ENCODE measurements at regions not wholly inside any gene's neighbourhood (a gene's known extent, or its start where the extent isn't known, plus 50 kb on each side); places are given as distances from the start of the nearest gene placed in this dataset.

DNA sequence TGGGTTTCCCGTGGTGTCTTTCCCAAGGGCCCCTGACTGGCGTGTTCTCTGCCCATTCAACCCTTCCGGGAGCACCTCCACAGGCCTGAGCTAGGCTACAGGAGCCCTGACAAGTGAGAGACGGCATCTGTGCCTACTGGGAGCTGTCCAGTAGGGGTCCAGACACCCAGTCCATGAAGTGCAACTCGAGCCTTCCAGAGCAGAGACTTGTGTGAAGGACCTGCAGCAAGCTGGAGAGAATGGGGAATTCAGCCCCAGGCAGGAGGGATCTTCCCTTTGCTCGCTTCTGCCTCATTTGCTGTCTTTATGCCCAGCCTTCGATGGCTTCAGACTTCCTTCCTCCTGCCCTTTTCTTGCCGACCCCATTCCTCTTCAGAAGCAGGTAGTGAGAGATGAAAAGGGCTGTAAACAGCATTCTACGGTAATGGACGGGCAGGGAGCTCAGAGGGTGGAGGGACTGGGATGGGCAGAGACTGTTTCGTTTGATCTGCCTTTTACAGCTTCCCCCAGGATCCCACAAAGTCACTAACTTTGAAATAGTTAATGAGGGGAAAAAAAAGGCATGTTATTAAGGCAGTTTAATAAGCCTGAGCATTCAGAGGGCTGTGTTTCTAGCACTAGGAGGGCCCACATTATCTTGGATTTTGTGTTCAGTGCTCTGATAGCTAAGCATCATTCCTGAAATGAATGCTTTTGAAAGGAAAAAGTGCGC, 327.6 kb downstream of the FGF9 start:
- Histone ChIP-seq H3K4me3 (ENCODE audit: low read length, poor library complexity, severe bottlenecking) (peak overlapping the region; percentile 39), H3K4me1 (ENCODE audit: insufficient read depth, low read length, poor library complexity, severe bottlenecking) (peaks cover 33% of the 10 kb centered on the region), H3K79me2 (ENCODE audit: insufficient read depth, low read length) (no peaks in the 10 kb centered on the region), H4K20me1 (ENCODE audit: insufficient read depth, low read length, poor library complexity, severe bottlenecking) (no peaks in the 10 kb centered on the region), H3K9ac (ENCODE audit: low read depth, low read length, poor library complexity, severe bottlenecking) (peak overlapping the region; percentile 29), H3K36me3 (ENCODE audit: insufficient read depth, low read length) (no peaks in the 10 kb centered on the region), H2AFZ (ENCODE audit: low read length) (no peak overlapping the region), H3K27me3 (ENCODE audit: insufficient read depth, low read length, poor library complexity, severe bottlenecking) (no peaks in the 10 kb centered on the region), H3K4me2 (ENCODE audit: low read depth, low read length, poor library complexity, severe bottlenecking) (peak overlapping the region; percentile 63), H3K9me2 (replicated peaks; ENCODE audit: low read depth, low read length) (no peaks in the 10 kb centered on the region), H3F3A (ENCODE audit: low read depth) (no peaks in the 10 kb centered on the region), H3K9me3 (ENCODE audit: insufficient read depth, low read depth, low read length) (no peaks in the 10 kb centered on the region)
- TF ChIP-seq, protein P1, sequence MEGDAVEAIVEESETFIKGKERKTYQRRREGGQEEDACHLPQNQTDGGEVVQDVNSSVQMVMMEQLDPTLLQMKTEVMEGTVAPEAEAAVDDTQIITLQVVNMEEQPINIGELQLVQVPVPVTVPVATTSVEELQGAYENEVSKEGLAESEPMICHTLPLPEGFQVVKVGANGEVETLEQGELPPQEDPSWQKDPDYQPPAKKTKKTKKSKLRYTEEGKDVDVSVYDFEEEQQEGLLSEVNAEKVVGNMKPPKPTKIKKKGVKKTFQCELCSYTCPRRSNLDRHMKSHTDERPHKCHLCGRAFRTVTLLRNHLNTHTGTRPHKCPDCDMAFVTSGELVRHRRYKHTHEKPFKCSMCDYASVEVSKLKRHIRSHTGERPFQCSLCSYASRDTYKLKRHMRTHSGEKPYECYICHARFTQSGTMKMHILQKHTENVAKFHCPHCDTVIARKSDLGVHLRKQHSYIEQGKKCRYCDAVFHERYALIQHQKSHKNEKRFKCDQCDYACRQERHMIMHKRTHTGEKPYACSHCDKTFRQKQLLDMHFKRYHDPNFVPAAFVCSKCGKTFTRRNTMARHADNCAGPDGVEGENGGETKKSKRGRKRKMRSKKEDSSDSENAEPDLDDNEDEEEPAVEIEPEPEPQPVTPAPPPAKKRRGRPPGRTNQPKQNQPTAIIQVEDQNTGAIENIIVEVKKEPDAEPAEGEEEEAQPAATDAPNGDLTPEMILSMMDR (conservative IDR thresholded peaks at IDR 0.05; ENCODE audit: low read length) = 0 out of 2 replicates have a peak, but pooled peaks have one; percentile 10
- no peak for TF ChIP-seq EZH2phosphoT487 (IDR thresholded peaks at IDR 0.05; ENCODE audit: borderline replicate concordance)

DNA sequence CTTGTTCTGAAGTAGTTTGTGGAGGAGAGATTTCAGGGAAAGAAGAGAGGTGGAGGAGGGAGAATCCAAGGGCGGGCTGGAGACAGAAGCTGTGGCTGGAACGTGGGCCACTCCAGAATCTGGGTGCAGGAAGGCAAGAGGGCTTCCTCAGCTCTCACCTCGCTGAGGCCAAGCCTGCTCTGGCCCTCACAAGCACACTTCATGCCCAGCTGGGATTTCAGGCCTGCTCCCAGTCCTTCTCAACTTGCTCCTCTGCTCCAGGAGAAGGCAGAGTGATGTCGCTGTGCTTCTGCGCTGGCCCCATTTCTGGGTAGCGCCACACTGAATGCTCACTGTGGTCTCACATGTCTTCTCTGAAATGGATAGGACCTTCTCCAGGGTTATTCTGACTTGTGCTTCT, 328.8 kb downstream of the FGF9 start:
- Histone ChIP-seq H3K4me2 (ENCODE audit: low read depth, low read length, poor library complexity, severe bottlenecking) (no peak overlapping the region), H3K9ac (ENCODE audit: low read depth, low read length, poor library complexity, severe bottlenecking) (no peak overlapping the region), H3K4me3 (ENCODE audit: low read length, poor library complexity, severe bottlenecking) (no peak overlapping the region), H3F3A (ENCODE audit: low read depth) (no peaks in the 10 kb centered on the region), H3K27me3 (ENCODE audit: insufficient read depth, low read length, poor library complexity, severe bottlenecking) (no peaks in the 10 kb centered on the region), H4K20me1 (ENCODE audit: insufficient read depth, low read length, poor library complexity, severe bottlenecking) (no peaks in the 10 kb centered on the region), H3K4me1 (ENCODE audit: insufficient read depth, low read length, poor library complexity, severe bottlenecking) (peaks cover 33% of the 10 kb centered on the region), H3K9me2 (replicated peaks; ENCODE audit: low read depth, low read length) (no peaks in the 10 kb centered on the region), H3K36me3 (ENCODE audit: insufficient read depth, low read length) (no peaks in the 10 kb centered on the region), H3K9me3 (ENCODE audit: insufficient read depth, low read depth, low read length) (no peaks in the 10 kb centered on the region), H3K79me2 (ENCODE audit: insufficient read depth, low read length) (no peaks in the 10 kb centered on the region), H2AFZ (ENCODE audit: low read length) (no peak overlapping the region)
- TF ChIP-seq EZH2phosphoT487 (IDR thresholded peaks at IDR 0.05; ENCODE audit: borderline replicate concordance) = no peak

DNA sequence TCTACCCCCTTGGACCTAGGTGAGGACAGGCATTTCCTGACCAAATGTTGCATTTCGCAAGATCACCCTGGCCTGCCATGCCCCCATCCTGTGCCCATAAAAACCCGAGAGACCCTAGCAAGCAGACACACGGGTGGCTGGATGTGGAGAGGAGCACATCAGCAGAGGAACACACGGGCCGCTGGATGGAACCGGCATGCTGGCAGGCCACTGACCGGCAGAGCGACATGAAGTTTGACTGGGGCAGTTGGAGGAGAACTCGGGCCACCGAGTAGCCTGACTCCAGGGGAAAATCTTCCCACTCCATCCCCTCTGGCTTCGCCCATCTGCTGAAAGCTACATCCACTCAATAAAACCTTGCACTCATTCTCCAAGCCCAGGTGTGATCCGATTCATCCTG, 329.3 kb downstream of the FGF9 start:
- Histone ChIP-seq H3K27me3 (ENCODE audit: insufficient read depth, low read length, poor library complexity, severe bottlenecking) (no peaks in the 10 kb centered on the region), H3K9ac (ENCODE audit: low read depth, low read length, poor library complexity, severe bottlenecking) (no peak overlapping the region), H4K20me1 (ENCODE audit: insufficient read depth, low read length, poor library complexity, severe bottlenecking) (no peaks in the 10 kb centered on the region), H3K9me2 (replicated peaks; ENCODE audit: low read depth, low read length) (no peaks in the 10 kb centered on the region), H3F3A (ENCODE audit: low read depth) (no peaks in the 10 kb centered on the region), H3K36me3 (ENCODE audit: insufficient read depth, low read length) (no peaks in the 10 kb centered on the region), H3K9me3 (ENCODE audit: insufficient read depth, low read depth, low read length) (no peaks in the 10 kb centered on the region), H2AFZ (ENCODE audit: low read length) (no peak overlapping the region), H3K4me3 (ENCODE audit: low read length, poor library complexity, severe bottlenecking) (no peak overlapping the region), H3K4me2 (ENCODE audit: low read depth, low read length, poor library complexity, severe bottlenecking) (no peak overlapping the region), H3K4me1 (ENCODE audit: insufficient read depth, low read length, poor library complexity, severe bottlenecking) (peaks cover 33% of the 10 kb centered on the region), H3K79me2 (ENCODE audit: insufficient read depth, low read length) (no peaks in the 10 kb centered on the region)
- TF ChIP-seq EZH2phosphoT487 (IDR thresholded peaks at IDR 0.05; ENCODE audit: borderline replicate concordance) = no peak
- TF ChIP-seq, protein P1 (conservative IDR thresholded peaks at IDR 0.05; ENCODE audit: low read length) = no peak

GRCh38 chr13:22001336-22001735, 330.5 kb downstream of the FGF9 start:
- H3F3A ChIP-seq (ENCODE audit: low read depth) = no peaks in the 10 kb centered on the region

More at GRCh38 chr13:22001336-22001735, 330.5 kb downstream of the FGF9 start:
- H3K4me2 ChIP-seq (ENCODE audit: low read depth, low read length, poor library complexity, severe bottlenecking) = no peak overlapping the region
- H3K4me3 ChIP-seq (ENCODE audit: low read length, poor library complexity, severe bottlenecking) = no peak overlapping the region
- H4K20me1 ChIP-seq (ENCODE audit: insufficient read depth, low read length, poor library complexity, severe bottlenecking) = no peaks in the 10 kb centered on the region
- H3K36me3 ChIP-seq (ENCODE audit: insufficient read depth, low read length) = no peaks in the 10 kb centered on the region
- no peak for TF ChIP-seq EZH2phosphoT487 (IDR thresholded peaks at IDR 0.05; ENCODE audit: borderline replicate concordance)
- TF ChIP-seq, protein P1 (conservative IDR thresholded peaks at IDR 0.05; ENCODE audit: low read length) = no peak
- H3K9me2 ChIP-seq (replicated peaks; ENCODE audit: low read depth, low read length) = no peaks in the 10 kb centered on the region
- peaks cover 33% of the 10 kb centered on the region for H3K4me1 ChIP-seq (ENCODE audit: insufficient read depth, low read length, poor library complexity, severe bottlenecking)
- no peaks in the 10 kb centered on the region for H3K9me3 ChIP-seq (ENCODE audit: insufficient read depth, low read depth, low read length)
- H3K27me3 ChIP-seq (ENCODE audit: insufficient read depth, low read length, poor library complexity, severe bottlenecking) = no peaks in the 10 kb centered on the region
- H3K79me2 ChIP-seq (ENCODE audit: insufficient read depth, low read length) = no peaks in the 10 kb centered on the region
- H3K9ac ChIP-seq (ENCODE audit: low read depth, low read length, poor library complexity, severe bottlenecking) = no peak overlapping the region
- no peak overlapping the region for H2AFZ ChIP-seq (ENCODE audit: low read length)
